ENCODE measurements at regions not wholly inside any gene's neighbourhood (a gene's known extent, or its start where the extent isn't known, plus 50 kb on each side); places are given as distances from the start of the nearest gene placed in this dataset.

DNA sequence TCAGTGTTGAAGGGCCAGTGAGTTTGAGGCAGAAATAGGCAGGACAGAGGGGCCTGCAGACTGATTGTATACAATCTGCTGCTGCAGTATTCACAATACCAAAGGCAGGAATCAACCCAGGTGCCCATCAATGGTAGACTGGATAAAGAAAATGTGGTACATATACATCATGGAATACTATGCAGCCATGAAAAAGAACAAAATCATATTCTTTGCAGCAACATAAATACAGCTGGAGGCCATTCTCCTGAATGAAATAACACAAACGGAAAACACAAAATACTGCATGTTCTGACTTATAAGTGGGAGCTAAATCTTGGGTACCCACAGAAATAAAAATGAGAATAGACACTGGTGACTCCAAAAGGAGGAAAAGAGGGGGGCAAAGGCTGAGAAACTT, 485.1 kb downstream of the XYLT1 start:
- TF ChIP-seq, protein P1, sequence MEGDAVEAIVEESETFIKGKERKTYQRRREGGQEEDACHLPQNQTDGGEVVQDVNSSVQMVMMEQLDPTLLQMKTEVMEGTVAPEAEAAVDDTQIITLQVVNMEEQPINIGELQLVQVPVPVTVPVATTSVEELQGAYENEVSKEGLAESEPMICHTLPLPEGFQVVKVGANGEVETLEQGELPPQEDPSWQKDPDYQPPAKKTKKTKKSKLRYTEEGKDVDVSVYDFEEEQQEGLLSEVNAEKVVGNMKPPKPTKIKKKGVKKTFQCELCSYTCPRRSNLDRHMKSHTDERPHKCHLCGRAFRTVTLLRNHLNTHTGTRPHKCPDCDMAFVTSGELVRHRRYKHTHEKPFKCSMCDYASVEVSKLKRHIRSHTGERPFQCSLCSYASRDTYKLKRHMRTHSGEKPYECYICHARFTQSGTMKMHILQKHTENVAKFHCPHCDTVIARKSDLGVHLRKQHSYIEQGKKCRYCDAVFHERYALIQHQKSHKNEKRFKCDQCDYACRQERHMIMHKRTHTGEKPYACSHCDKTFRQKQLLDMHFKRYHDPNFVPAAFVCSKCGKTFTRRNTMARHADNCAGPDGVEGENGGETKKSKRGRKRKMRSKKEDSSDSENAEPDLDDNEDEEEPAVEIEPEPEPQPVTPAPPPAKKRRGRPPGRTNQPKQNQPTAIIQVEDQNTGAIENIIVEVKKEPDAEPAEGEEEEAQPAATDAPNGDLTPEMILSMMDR (IDR thresholded peaks at IDR 0.05; ENCODE audit: low read depth, low read length, missing control alignments), result no peak
- in situ Hi-C loops (cut with HindIII; ENCODE audit: low sequenced_read_pairs), result no loop called here
- DNase-seq (ENCODE audit: low read depth), result no peak
- no peak overlapping the region for H3K4me3 ChIP-seq (ENCODE audit: low read depth, low read length)

DNA sequence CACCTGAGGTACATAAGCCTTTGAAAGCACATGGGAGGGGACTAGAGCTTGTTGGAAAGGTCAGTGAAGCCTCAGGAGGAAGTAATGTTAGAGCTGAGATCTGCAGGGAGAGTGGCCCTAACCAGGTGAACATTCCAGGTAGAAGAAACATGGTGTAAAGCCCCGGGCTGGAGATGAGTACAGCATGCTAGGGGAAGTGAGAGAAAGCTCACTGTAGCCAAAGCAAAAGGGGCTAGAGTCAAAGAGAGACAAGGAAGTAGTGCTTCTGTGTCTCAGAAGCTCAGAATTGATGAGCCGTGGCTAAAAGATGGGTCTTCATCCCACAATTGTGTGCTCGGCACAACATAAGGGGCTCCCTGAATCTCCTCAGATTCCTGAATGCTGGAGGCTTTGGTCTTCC, 481.8 kb downstream of the XYLT1 start:
- no peak overlapping the region for H3K4me3 ChIP-seq (ENCODE audit: low read depth, low read length)
- no peak for DNase-seq (ENCODE audit: low read depth)
- in situ Hi-C loops (cut with HindIII; ENCODE audit: low sequenced_read_pairs), result no loop called here
- TF ChIP-seq, protein P1 (IDR thresholded peaks at IDR 0.05; ENCODE audit: low read depth, low read length, missing control alignments), result no peak

DNA sequence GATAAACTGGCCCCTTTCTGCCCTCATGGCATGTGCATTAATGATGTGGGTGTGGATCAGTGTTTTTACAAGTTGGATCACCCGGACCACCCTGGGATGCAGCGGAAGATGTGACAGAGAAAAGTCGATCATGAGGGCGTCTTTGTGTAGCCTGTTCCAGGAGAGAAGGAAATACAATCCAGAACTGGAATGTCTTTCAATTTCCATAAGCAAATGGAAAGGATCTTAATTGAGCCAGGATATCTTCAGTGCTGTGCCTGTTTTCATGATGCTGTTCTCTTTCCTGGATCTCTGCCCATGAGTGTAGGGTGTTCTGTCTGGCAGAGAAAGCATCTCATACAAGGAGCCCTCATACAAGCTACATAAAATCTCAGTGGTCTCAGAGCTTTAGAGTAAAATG, 481.4 kb downstream of the XYLT1 start:
- TF ChIP-seq, protein P1 (IDR thresholded peaks at IDR 0.05; ENCODE audit: low read depth, low read length, missing control alignments), result no peak
- in situ Hi-C loops (cut with HindIII; ENCODE audit: low sequenced_read_pairs), result no loop called here
- no peak for DNase-seq (ENCODE audit: low read depth)
- no peak overlapping the region for H3K4me3 ChIP-seq (ENCODE audit: low read depth, low read length)

DNA sequence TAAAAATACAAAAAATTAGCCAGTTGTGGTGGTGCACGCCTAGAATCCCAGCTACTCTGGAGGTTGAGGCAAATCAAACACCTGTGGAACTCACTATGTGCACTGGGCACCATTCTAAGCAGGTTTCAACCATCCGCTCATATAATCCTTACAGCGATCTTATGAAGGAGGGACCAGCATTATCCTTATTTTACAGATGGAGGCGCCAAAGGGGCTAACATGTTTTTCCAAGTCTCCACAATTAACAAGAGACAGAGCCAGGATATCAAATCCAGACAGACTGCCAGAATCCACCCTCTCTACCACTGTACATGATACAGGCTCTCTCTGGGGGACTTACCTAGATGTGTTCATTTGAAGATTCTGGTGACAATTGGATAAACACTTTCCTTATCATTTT, 479.0 kb downstream of the XYLT1 start:
- no peak for DNase-seq (ENCODE audit: low read depth)
- in situ Hi-C loops (cut with HindIII; ENCODE audit: low sequenced_read_pairs), result no loop called here
- TF ChIP-seq, protein P1 (IDR thresholded peaks at IDR 0.05; ENCODE audit: low read depth, low read length, missing control alignments), result no peak
- no peak overlapping the region for H3K4me3 ChIP-seq (ENCODE audit: low read depth, low read length)

DNA sequence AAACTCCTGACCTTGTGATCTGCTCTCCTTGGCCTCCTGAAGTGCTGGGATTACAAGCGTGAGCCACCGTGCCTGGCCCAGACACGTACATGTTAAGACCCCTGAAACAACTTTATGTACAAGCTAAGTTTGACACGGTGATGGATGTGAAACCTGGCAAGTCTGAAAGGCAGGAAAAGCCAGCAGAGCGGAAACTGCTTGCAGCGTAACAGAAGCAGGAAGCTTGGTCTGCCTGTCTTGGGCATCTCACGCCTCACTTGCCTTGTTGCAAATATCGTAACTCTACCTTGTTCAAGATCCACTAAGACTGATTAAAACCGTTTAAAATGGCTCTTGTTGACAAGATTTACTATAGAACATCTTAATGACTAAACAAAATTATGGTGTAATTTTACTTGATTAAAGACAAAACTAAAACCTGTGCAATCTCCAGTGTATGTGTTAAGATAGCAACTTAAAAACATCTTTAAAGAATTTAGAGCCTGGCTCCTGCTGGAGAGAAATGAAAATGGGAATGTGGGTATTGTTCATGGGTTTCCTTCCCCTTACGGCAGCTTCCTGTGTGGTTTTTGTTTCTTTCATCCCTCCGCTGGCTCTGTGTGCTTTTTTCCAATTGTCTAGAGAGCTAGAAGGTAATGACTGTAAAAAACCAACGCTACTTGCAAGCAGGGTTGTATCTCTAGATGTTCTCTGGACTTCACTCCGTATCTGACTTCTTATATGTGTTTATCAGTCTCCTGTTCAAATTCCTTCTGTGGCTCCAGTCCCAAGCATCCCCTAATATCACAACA, 477.6 kb downstream of the XYLT1 start:
- no peak overlapping the region for H3K4me3 ChIP-seq (ENCODE audit: low read depth, low read length)
- TF ChIP-seq, protein P1 (IDR thresholded peaks at IDR 0.05; ENCODE audit: low read depth, low read length, missing control alignments), result no peak
- DNase-seq (ENCODE audit: low read depth), result no peak
- in situ Hi-C loops (cut with HindIII; ENCODE audit: low sequenced_read_pairs), result no loop called here

DNA sequence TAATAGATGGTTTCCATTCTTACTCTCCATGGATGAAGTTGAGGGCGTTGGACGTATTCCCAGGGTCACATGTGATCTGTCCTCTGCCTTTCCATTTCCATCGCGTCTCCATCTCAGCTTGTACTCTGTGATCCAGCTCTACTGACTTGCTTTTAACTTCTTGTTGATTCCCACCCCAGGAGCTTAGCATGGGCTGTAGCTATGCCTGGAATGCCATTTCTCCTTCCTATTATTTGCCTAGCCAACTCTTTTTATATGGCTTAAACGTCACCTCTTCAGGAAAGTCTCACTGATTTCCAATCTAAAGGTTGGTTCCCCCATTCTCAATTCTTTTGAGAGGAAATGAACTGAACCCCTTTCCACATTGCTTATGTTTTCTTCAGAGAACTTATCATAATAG, 475.9 kb downstream of the XYLT1 start:
- TF ChIP-seq, protein P1 (IDR thresholded peaks at IDR 0.05; ENCODE audit: low read depth, low read length, missing control alignments), result no peak
- in situ Hi-C loops (cut with HindIII; ENCODE audit: low sequenced_read_pairs), result no loop called here
- DNase-seq (ENCODE audit: low read depth), result no peak

More for the DNA sequence above, 475.9 kb downstream of the XYLT1 start:
- no peak overlapping the region for H3K4me3 ChIP-seq (ENCODE audit: low read depth, low read length)
